Gastrocnemius medialis (tissue), 4 donors: ENCODE measurements at regions not wholly inside any gene's neighbourhood (a gene's known extent, or its start where the extent isn't known, plus 50 kb on each side); places are given as distances from the start of the nearest gene placed in this dataset.

Experiments used
- ATAC-seq, 2 donors: fragments of 150-250 bp; one replicate each; pipeline ENCODE4 v1.9.1; 2016
- DNase-seq, 2 donors: peaks; one replicate each; pipeline ENCODE4 v3.0.0-alpha.2; 2019
- H3K27ac ChIP-seq, 4 donors: fragments of 200-600 bp; sonication (generic); 1 replicate in 1 of 4; 2 replicates in 3 of 4; pipeline ENCODE4 v1.5.1; 2016 to 2018; ENCODE audit warnings: mild to moderate bottlenecking in 2 of 4, moderate library complexity in 1 of 4
- H3K27me3 ChIP-seq, 3 donors: fragments of 200-600 bp; sonication (generic) in 2 of 3; 1 replicate in 1 of 3; 2 replicates in 2 of 3; pipeline versions ENCODE4 v1.5.1 to v1.6.0; 2016 to 2019; ENCODE audit warnings: mild to moderate bottlenecking in 1 of 3, moderate library complexity in 1 of 3
- H3K36me3 ChIP-seq, 2 donors: fragments of 200-600 bp; sonication (generic) in 1 of 2; one replicate each; pipeline ENCODE4 v1.5.1; 2017 to 2018
- H3K4me1 ChIP-seq, 2 donors: fragments of 200-600 bp; sonication (generic) in 1 of 2; one replicate each; pipeline ENCODE4 v1.5.1; 2016 to 2017; ENCODE audit warnings: mild to moderate bottlenecking in 2 of 2
- H3K4me3 ChIP-seq, 4 donors: fragments of 200-600 bp; sonication (generic) in 3 of 4; 1 replicate in 1 of 4; 2 replicates in 3 of 4; pipeline ENCODE4 v1.5.1; 2016 to 2019; ENCODE audit warnings: mild to moderate bottlenecking in 2 of 4
- H3K9me3 ChIP-seq, 3 donors: fragments of 200-600 bp; sonication (generic) in 2 of 3; 1 replicate in 1 of 3; 2 replicates in 2 of 3; pipeline ENCODE4 v1.5.1; 2016 to 2019
- CTCF ChIP-seq, 5 experiments: fragments of 450-650 bp in 3 of 5; fragments of 200-600 bp in 2 of 5; sonication (generic) in 2 of 5; IDR thresholded peaks in 4 of 5; conservative IDR thresholded peaks in 1 of 5; 1 replicate in 4 of 5; 2 replicates in 1 of 5; pipeline ENCODE4 v1.5.1; 2016 to 2019; ENCODE audit warnings: antibody characterized with exemption in 5 of 5, mild to moderate bottlenecking in 3 of 5, moderate library complexity in 3 of 5
- POLR2A ChIP-seq, 2 donors: fragments of 450-650 bp; IDR thresholded peaks; one replicate each; pipeline ENCODE4 v1.6.1; 2017; ENCODE audit warnings: antibody characterized with exemption in 2 of 2, mild to moderate bottlenecking in 2 of 2, moderate library complexity in 2 of 2
- in situ Hi-C, 4 donors: fragments of 200-750 bp; cut with MboI; loops; one replicate each; pipeline versions ENCODE4 v1.15.0 to v1.8.0; 2017; ENCODE audit warnings: low sequenced_read_pairs in 4 of 4
- intact Hi-C: fragments of 100-400 bp; cut with DNase I; formaldehyde crosslinking; loops from one replicate; pipeline ENCODE4 v1.15.1; 2023; ENCODE audit warnings: low total_unique reads

GRCh38 chr11:114982141-114982540 lies 303.8 kb downstream of the NXPE2 start:
- TF ChIP-seq POLR2A (IDR thresholded peaks at IDR 0.05) = no peak
- TF ChIP-seq CTCF (IDR thresholded peaks at IDR 0.05 in 4 of 5, conservative IDR thresholded peaks at IDR 0.05 in 1 of 5) = no peak
- Histone ChIP-seq H3K36me3 (no peaks in the 10 kb centered on the region), H3K9me3 (no peaks in the 10 kb centered on the region), H3K27me3 (no peaks in the 10 kb centered on the region), H3K4me3 (no peak overlapping the region), H3K27ac (no peak overlapping the region), H3K4me1 (no peaks in the 10 kb centered on the region)
- DNase-seq (no peak), ATAC-seq (no peak)
- intact Hi-C loops = no loop called here
- in situ Hi-C loops = no loop called here

GRCh38 chr11:114984611-114985163 lies 306.4 kb downstream of the NXPE2 start:
- Histone ChIP-seq H3K9me3 (no peaks in the 10 kb centered on the region), H3K4me1 (no peaks in the 10 kb centered on the region), H3K27me3 (no peaks in the 10 kb centered on the region), H3K27ac (no peak overlapping the region), H3K4me3 (no peak overlapping the region), H3K36me3 (no peaks in the 10 kb centered on the region)
- intact Hi-C loops = no loop called here
- no peak for ATAC-seq
- TF ChIP-seq POLR2A (IDR thresholded peaks at IDR 0.05) = no peak
- TF ChIP-seq CTCF (IDR thresholded peaks at IDR 0.05 in 4 of 5, conservative IDR thresholded peaks at IDR 0.05 in 1 of 5) = no peak
- DNase-seq = no peak
- in situ Hi-C loops = no loop called here

- Histone ChIP-seq H3K4me1 (no peaks in the 10 kb centered on the region), H3K4me3 (no peak overlapping the region), H3K27me3 (no peaks in the 10 kb centered on the region), H3K27ac (no peak overlapping the region), H3K36me3 (no peaks in the 10 kb centered on the region), H3K9me3 (no peaks in the 10 kb centered on the region)
- no peak for TF ChIP-seq CTCF (IDR thresholded peaks at IDR 0.05 in 4 of 5, conservative IDR thresholded peaks at IDR 0.05 in 1 of 5)
- TF ChIP-seq POLR2A (IDR thresholded peaks at IDR 0.05) = no peak
- in situ Hi-C loops = no loop called here
- no peak for DNase-seq
- ATAC-seq = no peak
- intact Hi-C loops = no loop called here
Observed at GRCh38 chr11:114986365-114986764, 308.0 kb downstream of the NXPE2 start.

GRCh38 chr11:114987186-114987760 lies 308.9 kb downstream of the NXPE2 start:
- H3K27me3 ChIP-seq = no peaks in the 10 kb centered on the region
- in situ Hi-C loops (no loop called here), intact Hi-C loops (no loop called here)
- no peaks in the 10 kb centered on the region for H3K4me1 ChIP-seq
- no peaks in the 10 kb centered on the region for H3K9me3 ChIP-seq
- TF ChIP-seq POLR2A (IDR thresholded peaks at IDR 0.05) (no peak), CTCF (IDR thresholded peaks at IDR 0.05 in 4 of 5, conservative IDR thresholded peaks at IDR 0.05 in 1 of 5) (no peak)
- no peak overlapping the region for H3K4me3 ChIP-seq
- DNase-seq = no peak
- no peaks in the 10 kb centered on the region for H3K36me3 ChIP-seq
- H3K27ac ChIP-seq = no peak overlapping the region
- no peak for ATAC-seq

GRCh38 chr11:114988644-114989043 lies 310.3 kb downstream of the NXPE2 start:
- Histone ChIP-seq H3K4me3 (no peak overlapping the region), H3K27me3 (no peaks in the 10 kb centered on the region), H3K36me3 (no peaks in the 10 kb centered on the region), H3K27ac (no peak overlapping the region), H3K9me3 (no peaks in the 10 kb centered on the region), H3K4me1 (no peaks in the 10 kb centered on the region)
- DNase-seq (no peak), ATAC-seq (no peak)
- TF ChIP-seq POLR2A (IDR thresholded peaks at IDR 0.05) (no peak), CTCF (IDR thresholded peaks at IDR 0.05 in 4 of 5, conservative IDR thresholded peaks at IDR 0.05 in 1 of 5) (no peak)
- in situ Hi-C loops = no loop called here
- intact Hi-C loops = no loop called here
